GM23338 (cell line): ENCODE measurements at regions not wholly inside any gene's neighbourhood (a gene's known extent, or its start where the extent isn't known, plus 50 kb on each side); places are given as distances from the start of the nearest gene placed in this dataset.

ENCODE experiments used
- CREB1 ChIP-seq: fragments of 250-450 bp; sonication (Bioruptor Pico); IDR thresholded peaks from 2 replicates; pipeline ENCODE4 v1.5.0; 2020; ENCODE audit warnings: low read depth, mild to moderate bottlenecking, moderate library complexity
- NANOG ChIP-seq: IDR thresholded peaks from 2 replicates; pipeline ENCODE4 v1.6.1; 2016; ENCODE audit warnings: antibody characterized with exemption, borderline replicate concordance
- POLR2AphosphoS5 ChIP-seq: IDR thresholded peaks from 2 replicates; pipeline ENCODE4 v1.6.1; 2016; ENCODE audit warnings: antibody characterized with exemption, low read depth
- STAT1 ChIP-seq: IDR thresholded peaks from one replicate; pipeline ENCODE4 v1.6.1; 2016; ENCODE audit warnings: antibody characterized with exemption; ENCODE audit not compliant: unreplicated experiment
- ZNF331 ChIP-seq: fragments of 250-450 bp; sonication (Bioruptor Pico); IDR thresholded peaks from 2 replicates; pipeline ENCODE4 v1.5.0; 2020; ENCODE audit warnings: low read depth, mild to moderate bottlenecking, moderate library complexity

- TF ChIP-seq POLR2AphosphoS5, result no peak
- TF ChIP-seq CREB1 (CRISPR knock-in tag), result no peak
- TF ChIP-seq STAT1, result no peak
- TF ChIP-seq ZNF331, result no peak
- TF ChIP-seq NANOG, result no peak
Measured at GRCh38 chr10:30680908-30681307, 51.4 kb upstream of the LYZL2 start (continued).
